HCT116 (cell line): ENCODE measurements at regions not wholly inside any gene's neighbourhood (a gene's known extent, or its start where the extent isn't known, plus 50 kb on each side); places are given as distances from the start of the nearest gene placed in this dataset.

Source experiments
- ATAC-seq: fragments of 200-7000 bp; cut with Tn5 transposase; 2 replicates; pipeline ENCODE4 v1.9.1; 2020; ENCODE audit warnings: mild to moderate bottlenecking, moderate library complexity
- BruUV-seq: library from RNA; stranded (reverse); fragments of 400-500 nt; replicated peaks from 2 replicates; lab custom pipeline; 2021; lab: Mats Ljungman, UMichigan
- CTCF ChIA-PET: fragments of 300-600 bp; sonication (Branson Sonifier 250); formaldehyde crosslinking; loops from one replicate; lab custom pipeline; 2021; ENCODE audit warnings: antibody characterized with exemption; lab: Charles Lee
- POLR2A ChIA-PET: fragments of 300-600, 350-600 bp; sonication (Branson Sonifier 250); formaldehyde crosslinking; loops from one replicate; lab custom pipeline; 2021; ENCODE audit warnings: antibody characterized with exemption; lab: Charles Lee
- RAD21 ChIA-PET, 2 experiments: fragments of 300-600 bp; sonication (Branson Sonifier 250); formaldehyde crosslinking; loops; one replicate each; lab custom pipeline; 2023; ENCODE audit warnings: low total read pairs in 2 of 2; ENCODE audit not compliant: uncharacterized antibody in 2 of 2, unreplicated experiment in 2 of 2, low non-redundant PET in 1 of 2; lab: Charles Lee
- DNase-seq: peaks from one replicate; pipeline ENCODE4 v3.0.0-alpha.2; 2010; ENCODE audit warnings: low read depth, low spot score
- H2AFZ ChIP-seq: fragments of 200-600 bp; shearing (Covaris generic), sonication (generic); 2 replicates; pipeline ENCODE4 v1.6.1; 2017; ENCODE audit warnings: low read depth, mixed run types, mixed read lengths, antibody characterized with exemption, low read length; ENCODE audit not compliant: poor library complexity, severe bottlenecking
- H3K27ac ChIP-seq: 2 replicates; pipeline ENCODE4 v1.5.1; 2012; ENCODE audit warnings: low read depth, low read length
- H3K27me3 ChIP-seq: fragments of 200-600 bp; sonication (generic); 2 replicates; pipeline ENCODE4 v1.6.1; 2016; ENCODE audit warnings: mixed run types, low read length, mixed read lengths; ENCODE audit not compliant: insufficient read depth
- H3K36me3 ChIP-seq, 2 experiments: fragments of 200-500 bp in 1 of 2; fragments of 200-600 bp in 1 of 2; sonication (Bioruptor generic) in 1 of 2; sonication (generic) in 1 of 2; 2 replicates each; pipeline versions ENCODE4 v1.5.1 to v1.6.1; 2014 to 2016; ENCODE audit warnings: low read length in 2 of 2, inconsistent platforms in 1 of 2, mixed read lengths in 1 of 2, mixed run types in 1 of 2; ENCODE audit not compliant: insufficient read depth in 2 of 2, control insufficient read depth in 1 of 2
- H3K4me1 ChIP-seq, 2 experiments: fragments of 200-600 bp in 1 of 2; sonication (generic) in 1 of 2; 2 replicates each; pipeline versions ENCODE4 v1.5.1 to v1.6.1; 2012 to 2017; ENCODE audit warnings: low read length in 2 of 2, inconsistent platforms in 1 of 2, mild to moderate bottlenecking in 1 of 2, mixed read lengths in 1 of 2, mixed run types in 1 of 2, moderate library complexity in 1 of 2; ENCODE audit not compliant: insufficient read depth in 2 of 2, control insufficient read depth in 1 of 2
- H3K4me2 ChIP-seq: fragments of 200-600 bp; sonication (generic); 2 replicates; pipeline ENCODE4 v1.6.1; 2017; ENCODE audit warnings: mixed run types, low read length, mixed read lengths
- H3K4me3 ChIP-seq, 2 experiments: fragments of 200-600 bp in 1 of 2; sonication (generic) in 1 of 2; replicated peaks in 1 of 2; 2 replicates each; pipeline ENCODE4 v1.5.1; 2011 to 2016; ENCODE audit warnings: low read length in 2 of 2, control low read depth in 1 of 2, low read depth in 1 of 2, mild to moderate bottlenecking in 1 of 2, mixed read lengths in 1 of 2, mixed run types in 1 of 2
- H3K79me2 ChIP-seq: fragments of 200-600 bp; sonication (generic); 2 replicates; pipeline ENCODE4 v1.6.1; 2017; ENCODE audit warnings: mild to moderate bottlenecking, mixed run types, low read length, moderate library complexity, mixed read lengths; ENCODE audit not compliant: insufficient read depth
- H3K9ac ChIP-seq: fragments of 200-600 bp; sonication (generic); 2 replicates; pipeline ENCODE4 v1.6.1; 2016; ENCODE audit warnings: low read length, mixed read lengths
- H3K9me2 ChIP-seq: fragments of 200-600 bp; sonication (generic), shearing (Covaris generic); 2 replicates; pipeline ENCODE4 v1.6.1; 2017; ENCODE audit warnings: mixed run types, mild to moderate bottlenecking, moderate library complexity; ENCODE audit not compliant: insufficient read depth
- H3K9me3 ChIP-seq, 2 experiments: fragments of 200-500 bp in 1 of 2; fragments of 200-600 bp in 1 of 2; sonication (Bioruptor generic) in 1 of 2; sonication (generic) in 1 of 2; 2 replicates each; pipeline ENCODE4 v1.6.1; 2014 to 2017; ENCODE audit warnings: low read length in 2 of 2, mixed read lengths in 2 of 2, inconsistent platforms in 1 of 2, low read depth in 1 of 2, mild to moderate bottlenecking in 1 of 2, mixed run types in 1 of 2, moderate library complexity in 1 of 2; ENCODE audit not compliant: control insufficient read depth in 1 of 2, insufficient read depth in 1 of 2
- H4K20me1 ChIP-seq: fragments of 200-600 bp; sonication (generic), shearing (Covaris generic); 2 replicates; pipeline ENCODE4 v1.6.1; 2017; ENCODE audit warnings: mixed run types, mild to moderate bottlenecking, moderate library complexity; ENCODE audit not compliant: insufficient read depth
- CBX3 ChIP-seq: IDR thresholded peaks from 2 replicates; pipeline ENCODE4 v1.6.1; 2012; ENCODE audit warnings: low read depth
- CEBPB ChIP-seq: IDR thresholded peaks from 2 replicates; pipeline ENCODE4 v1.6.1; 2012; ENCODE audit warnings: low read depth
- EZH2 ChIP-seq: fragments of 200-600 bp; sonication (generic); IDR thresholded peaks from 2 replicates; pipeline ENCODE4 v1.6.1; 2017; ENCODE audit warnings: antibody characterized with exemption, mixed run types
- FOSL1 ChIP-seq: IDR thresholded peaks from 2 replicates; pipeline ENCODE4 v1.6.1; 2012; ENCODE audit warnings: low read depth
- JUND ChIP-seq: IDR thresholded peaks from 2 replicates; pipeline ENCODE4 v1.6.1; 2012
- POLR2A ChIP-seq: IDR thresholded peaks from 2 replicates; pipeline ENCODE4 v1.7.0; 2011; ENCODE audit warnings: borderline replicate concordance; ENCODE audit not compliant: insufficient read depth, insufficient read length; ENCODE audit errors: extremely low read depth
- RAD21 ChIP-seq: IDR thresholded peaks from 2 replicates; pipeline ENCODE4 v1.6.1; 2012; ENCODE audit warnings: low read depth, mild to moderate bottlenecking
- SIN3A ChIP-seq: IDR thresholded peaks from 2 replicates; pipeline ENCODE4 v1.6.1; 2012; ENCODE audit warnings: low read depth
- SRF ChIP-seq: IDR thresholded peaks from 2 replicates; pipeline ENCODE4 v1.6.1; 2012; ENCODE audit warnings: low read depth
- TCF7L2 ChIP-seq: IDR thresholded peaks from 2 replicates; pipeline ENCODE4 v1.7.0; 2011; ENCODE audit warnings: borderline replicate concordance, inconsistent platforms; ENCODE audit not compliant: insufficient read depth, insufficient read length; ENCODE audit errors: extremely low read depth
- YY1 ChIP-seq: IDR thresholded peaks from 2 replicates; pipeline ENCODE4 v1.6.1; 2011; ENCODE audit warnings: low read length, low read depth, moderate library complexity, mild to moderate bottlenecking; ENCODE audit not compliant: insufficient replicate concordance; ENCODE audit errors: extremely low read depth
- ZFX ChIP-seq: fragments of 450-650 bp; IDR thresholded peaks from 2 replicates; pipeline ENCODE4 v1.6.1; 2017
- ZNF274 ChIP-seq: fragments of 200-500 bp; sonication (Bioruptor generic); IDR thresholded peaks from 2 replicates; pipeline ENCODE4 v1.6.1; 2014; ENCODE audit warnings: mild to moderate bottlenecking, low read depth, low read length, inconsistent platforms
- intact Hi-C: fragments of 100-400 bp; cut with micrococcal nuclease; formaldehyde crosslinking; loops from 2 replicates; pipeline ENCODE4 v1.10.0; 2022
- TF ChIP-seq, protein P1 (sequence below), 3 experiments: fragments of 200-600 bp in 1 of 3; sonication (generic) in 1 of 3; IDR thresholded peaks in 2 of 3; conservative IDR thresholded peaks in 1 of 3; 2 replicates each; pipeline ENCODE4 v1.5.1; 2012 to 2017; ENCODE audit warnings: low read depth in 2 of 3, low read length in 2 of 3, antibody characterized with exemption in 1 of 3, borderline replicate concordance in 1 of 3, control low read depth in 1 of 3, mild to moderate bottlenecking in 1 of 3, mixed read lengths in 1 of 3, mixed run types in 1 of 3, moderate library complexity in 1 of 3; ENCODE audit not compliant: insufficient read depth in 1 of 3
- TF ChIP-seq, protein P2 (sequence below): IDR thresholded peaks from 2 replicates; pipeline ENCODE4 v1.6.1; 2012; ENCODE audit warnings: low read depth
- TF ChIP-seq, protein P3 (sequence below): IDR thresholded peaks from 2 replicates; pipeline ENCODE4 v1.6.1; 2012
- TF ChIP-seq, protein P4 (sequence below): IDR thresholded peaks from 2 replicates; pipeline ENCODE4 v1.6.1; 2012

DNA sequence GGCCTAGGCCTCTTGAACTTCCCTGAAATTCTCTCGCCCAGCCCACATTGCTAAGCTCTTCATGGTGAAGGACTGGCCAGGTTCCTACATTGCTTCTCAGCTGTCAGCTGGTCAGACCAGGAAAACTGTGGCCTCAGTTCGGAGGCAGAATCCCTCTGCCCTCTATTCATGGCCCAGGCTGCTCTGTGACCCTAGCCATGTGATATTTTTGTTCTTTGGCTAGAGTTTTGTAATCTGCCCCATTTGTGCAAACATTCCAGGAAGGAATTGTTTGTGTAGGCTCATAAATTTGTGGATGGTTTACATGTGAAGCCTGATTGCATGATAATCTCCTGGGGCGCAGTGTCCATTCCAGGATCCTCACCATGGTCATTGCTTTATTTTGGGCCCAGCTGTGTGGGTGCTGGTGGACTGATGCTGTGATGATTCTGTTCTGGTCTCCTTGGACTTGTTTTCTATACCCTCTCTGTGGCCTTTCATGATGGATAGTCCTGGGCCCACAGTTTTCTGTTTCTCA is 149.1 kb upstream of the E2F8 start (continued):
- TF ChIP-seq CEBPB (no peak), SRF (no peak)
- TF ChIP-seq, protein P1, sequence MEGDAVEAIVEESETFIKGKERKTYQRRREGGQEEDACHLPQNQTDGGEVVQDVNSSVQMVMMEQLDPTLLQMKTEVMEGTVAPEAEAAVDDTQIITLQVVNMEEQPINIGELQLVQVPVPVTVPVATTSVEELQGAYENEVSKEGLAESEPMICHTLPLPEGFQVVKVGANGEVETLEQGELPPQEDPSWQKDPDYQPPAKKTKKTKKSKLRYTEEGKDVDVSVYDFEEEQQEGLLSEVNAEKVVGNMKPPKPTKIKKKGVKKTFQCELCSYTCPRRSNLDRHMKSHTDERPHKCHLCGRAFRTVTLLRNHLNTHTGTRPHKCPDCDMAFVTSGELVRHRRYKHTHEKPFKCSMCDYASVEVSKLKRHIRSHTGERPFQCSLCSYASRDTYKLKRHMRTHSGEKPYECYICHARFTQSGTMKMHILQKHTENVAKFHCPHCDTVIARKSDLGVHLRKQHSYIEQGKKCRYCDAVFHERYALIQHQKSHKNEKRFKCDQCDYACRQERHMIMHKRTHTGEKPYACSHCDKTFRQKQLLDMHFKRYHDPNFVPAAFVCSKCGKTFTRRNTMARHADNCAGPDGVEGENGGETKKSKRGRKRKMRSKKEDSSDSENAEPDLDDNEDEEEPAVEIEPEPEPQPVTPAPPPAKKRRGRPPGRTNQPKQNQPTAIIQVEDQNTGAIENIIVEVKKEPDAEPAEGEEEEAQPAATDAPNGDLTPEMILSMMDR (IDR thresholded peaks at IDR 0.05 in 2 of 3, conservative IDR thresholded peaks at IDR 0.05 in 1 of 3; ENCODE audit: borderline replicate concordance in 1 of 3, insufficient read depth in 1 of 3, low read depth in 2 of 3, low read length in 2 of 3): no peak

DNA sequence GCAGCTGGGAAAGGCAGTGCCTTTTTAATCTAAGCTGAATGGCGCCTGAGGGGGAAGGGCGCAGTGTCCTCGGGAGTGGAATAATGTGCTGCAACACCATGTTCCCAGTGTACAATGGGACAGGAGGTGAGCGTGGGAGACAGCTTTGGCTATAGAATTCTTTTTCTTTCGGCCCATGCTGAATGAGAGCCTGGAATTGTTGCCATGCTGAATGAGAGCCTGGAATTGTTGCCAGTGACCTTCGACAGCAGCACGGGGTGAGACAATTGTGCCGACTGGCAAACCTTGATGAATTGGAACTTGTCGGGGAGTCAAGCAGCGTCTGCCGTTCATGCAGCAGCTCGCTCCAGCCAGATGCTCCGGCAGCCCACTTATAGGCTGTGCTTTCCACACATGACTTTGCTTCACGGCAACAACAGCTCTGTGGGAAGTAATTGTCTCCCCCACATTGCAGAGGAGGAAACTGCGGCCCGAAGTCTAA is 141.4 kb upstream of the E2F8 start:
- ChIA-PET POLR2A (no interaction called here), RAD21 (no interaction called here), CTCF (no interaction called here)
- no peak overlapping the region for H3K4me3 ChIP-seq
- H3K9me3 ChIP-seq: no peaks in the 10 kb centered on the region
- no peaks in the 10 kb centered on the region for H3K9me2 ChIP-seq
- no peak overlapping the region for H3K4me2 ChIP-seq
- H4K20me1 ChIP-seq: no peaks in the 10 kb centered on the region
- peaks cover 35% of the 10 kb centered on the region for H3K27me3 ChIP-seq
- H3K79me2 ChIP-seq: no peaks in the 10 kb centered on the region
- no peak for DNase-seq
- peaks cover 0 to 9% of the 10 kb centered on the region in 2 experiments; a peak in 2 of 4 replicates for H3K4me1 ChIP-seq
- no TSS peak for BruUV-seq
- ATAC-seq: no peak
- no peak overlapping the region for H3K27ac ChIP-seq
- H2AFZ ChIP-seq: no peak overlapping the region
- intact Hi-C loops: no loop called here
- no peaks in the 10 kb centered on the region for H3K36me3 ChIP-seq
- no peak overlapping the region for H3K9ac ChIP-seq
- no peak for TF ChIP-seq EZH2
- TF ChIP-seq RAD21: no peak
- TF ChIP-seq POLR2A: no peak
- TF ChIP-seq, protein P2, sequence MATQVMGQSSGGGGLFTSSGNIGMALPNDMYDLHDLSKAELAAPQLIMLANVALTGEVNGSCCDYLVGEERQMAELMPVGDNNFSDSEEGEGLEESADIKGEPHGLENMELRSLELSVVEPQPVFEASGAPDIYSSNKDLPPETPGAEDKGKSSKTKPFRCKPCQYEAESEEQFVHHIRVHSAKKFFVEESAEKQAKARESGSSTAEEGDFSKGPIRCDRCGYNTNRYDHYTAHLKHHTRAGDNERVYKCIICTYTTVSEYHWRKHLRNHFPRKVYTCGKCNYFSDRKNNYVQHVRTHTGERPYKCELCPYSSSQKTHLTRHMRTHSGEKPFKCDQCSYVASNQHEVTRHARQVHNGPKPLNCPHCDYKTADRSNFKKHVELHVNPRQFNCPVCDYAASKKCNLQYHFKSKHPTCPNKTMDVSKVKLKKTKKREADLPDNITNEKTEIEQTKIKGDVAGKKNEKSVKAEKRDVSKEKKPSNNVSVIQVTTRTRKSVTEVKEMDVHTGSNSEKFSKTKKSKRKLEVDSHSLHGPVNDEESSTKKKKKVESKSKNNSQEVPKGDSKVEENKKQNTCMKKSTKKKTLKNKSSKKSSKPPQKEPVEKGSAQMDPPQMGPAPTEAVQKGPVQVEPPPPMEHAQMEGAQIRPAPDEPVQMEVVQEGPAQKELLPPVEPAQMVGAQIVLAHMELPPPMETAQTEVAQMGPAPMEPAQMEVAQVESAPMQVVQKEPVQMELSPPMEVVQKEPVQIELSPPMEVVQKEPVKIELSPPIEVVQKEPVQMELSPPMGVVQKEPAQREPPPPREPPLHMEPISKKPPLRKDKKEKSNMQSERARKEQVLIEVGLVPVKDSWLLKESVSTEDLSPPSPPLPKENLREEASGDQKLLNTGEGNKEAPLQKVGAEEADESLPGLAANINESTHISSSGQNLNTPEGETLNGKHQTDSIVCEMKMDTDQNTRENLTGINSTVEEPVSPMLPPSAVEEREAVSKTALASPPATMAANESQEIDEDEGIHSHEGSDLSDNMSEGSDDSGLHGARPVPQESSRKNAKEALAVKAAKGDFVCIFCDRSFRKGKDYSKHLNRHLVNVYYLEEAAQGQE: no peak
- TF ChIP-seq CEBPB: no peak
- TF ChIP-seq, protein P1 (IDR thresholded peaks at IDR 0.05 in 2 of 3, conservative IDR thresholded peaks at IDR 0.05 in 1 of 3; ENCODE audit: borderline replicate concordance in 1 of 3, insufficient read depth in 1 of 3, low read depth in 2 of 3, low read length in 2 of 3): no peak
- no peak for TF ChIP-seq ZNF274
- no peak for TF ChIP-seq SIN3A
- TF ChIP-seq SRF: no peak
- no peak for TF ChIP-seq YY1
- no peak for TF ChIP-seq TCF7L2
- no peak for TF ChIP-seq CBX3
- TF ChIP-seq, protein P3, sequence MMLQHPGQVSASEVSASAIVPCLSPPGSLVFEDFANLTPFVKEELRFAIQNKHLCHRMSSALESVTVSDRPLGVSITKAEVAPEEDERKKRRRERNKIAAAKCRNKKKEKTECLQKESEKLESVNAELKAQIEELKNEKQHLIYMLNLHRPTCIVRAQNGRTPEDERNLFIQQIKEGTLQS: no peak
- TF ChIP-seq FOSL1: no peak
- TF ChIP-seq ZFX: no peak
- TF ChIP-seq, protein P4, sequence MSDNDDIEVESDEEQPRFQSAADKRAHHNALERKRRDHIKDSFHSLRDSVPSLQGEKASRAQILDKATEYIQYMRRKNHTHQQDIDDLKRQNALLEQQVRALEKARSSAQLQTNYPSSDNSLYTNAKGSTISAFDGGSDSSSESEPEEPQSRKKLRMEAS: no peak
- no peak for TF ChIP-seq JUND
